Left lung (tissue), 4 donors: ENCODE measurements at regions not wholly inside any gene's neighbourhood (a gene's known extent, or its start where the extent isn't known, plus 50 kb on each side); places are given as distances from the start of the nearest gene placed in this dataset.

Source experiments
- ATAC-seq: fragments of 200-7000 bp; cut with Tn5 transposase; one replicate; pipeline ENCODE4 v1.9.1; 2020; ENCODE audit warnings: moderate library complexity
- DNase-seq, 4 donors: peaks; one replicate each; pipeline ENCODE4 v3.0.0-alpha.2; 2013 to 2020
- H3K27ac ChIP-seq, 2 donors: fragments of 200-600 bp; sonication (generic) in 1 of 2; one replicate each; pipeline versions ENCODE4 v1.5.0 to v1.8.0; 2020 to 2021
- H3K27me3 ChIP-seq, 2 donors: fragments of 200-600 bp; sonication (generic) in 1 of 2; one replicate each; pipeline versions ENCODE4 v1.5.0 to v1.8.0; 2020 to 2021
- H3K36me3 ChIP-seq, 2 donors: fragments of 200-600 bp; sonication (generic) in 1 of 2; one replicate each; pipeline versions ENCODE4 v1.5.0 to v1.8.0; 2020 to 2021
- H3K4me1 ChIP-seq, 2 donors: fragments of 200-600 bp; one replicate each; pipeline ENCODE4 v1.8.0; 2021
- H3K4me3 ChIP-seq, 2 donors: fragments of 200-600 bp; sonication (generic) in 1 of 2; one replicate each; pipeline versions ENCODE4 v1.5.0 to v1.8.0; 2020 to 2021; ENCODE audit warnings: mild to moderate bottlenecking in 1 of 2
- H3K9me3 ChIP-seq, 2 donors: fragments of 200-600 bp; sonication (generic) in 1 of 2; one replicate each; pipeline versions ENCODE4 v1.5.0 to v1.8.0; 2020 to 2021
- CTCF ChIP-seq, 2 donors: fragments of 200-600 bp; sonication (generic) in 1 of 2; IDR thresholded peaks; one replicate each; pipeline versions ENCODE4 v1.5.0 to v1.8.0; 2021; ENCODE audit warnings: antibody characterized with exemption in 2 of 2
- intact Hi-C, 2 donors: fragments of 100-400 bp; cut with DNase I; formaldehyde crosslinking; loops; one replicate each; pipeline versions ENCODE4 v1.11.2 to v1.14.2; 2022
- donor health status: DM: no; HTN: yes; CAD: no.
- donor health status: DM: no; HTN: no; CAD: no.

GRCh38 chr13:105272660-105273631, 1262.5 kb downstream of the EFNB2 start:
- intact Hi-C loops, result no loop called here
- Histone ChIP-seq H3K36me3 (no peaks in the 10 kb centered on the region), H3K27ac (peak overlapping the region in 1 of 2 donors; percentile 42), H3K4me3 (no peak overlapping the region), H3K27me3 (no peaks in the 10 kb centered on the region), H3K9me3 (no peaks in the 10 kb centered on the region), H3K4me1 (no peaks in the 10 kb centered on the region)
- ATAC-seq, result peak; percentile 45
- TF ChIP-seq CTCF (IDR thresholded peaks at IDR 0.05), result no peak
- DNase-seq, result peak in 2 of 4 donors; percentile 4 to 41

- Histone ChIP-seq H3K9me3 (no peaks in the 10 kb centered on the region), H3K4me3 (no peak overlapping the region), H3K36me3 (no peaks in the 10 kb centered on the region), H3K27me3 (no peaks in the 10 kb centered on the region), H3K27ac (no peak overlapping the region), H3K4me1 (no peaks in the 10 kb centered on the region)
- TF ChIP-seq CTCF (IDR thresholded peaks at IDR 0.05), result no peak
- ATAC-seq, result no peak
- intact Hi-C loops, result no loop called here
- DNase-seq, result no peak
Observed at GRCh38 chr13:105266615-105267014, 1268.8 kb downstream of the EFNB2 start.

GRCh38 chr13:105262579-105262978, 1272.9 kb downstream of the EFNB2 start:
- H3K27me3 ChIP-seq, result no peaks in the 10 kb centered on the region
- no peak for DNase-seq
- H3K36me3 ChIP-seq, result no peaks in the 10 kb centered on the region
- H3K9me3 ChIP-seq, result no peaks in the 10 kb centered on the region
- no peak overlapping the region for H3K4me3 ChIP-seq
- no peak overlapping the region for H3K27ac ChIP-seq
- intact Hi-C loops, result no loop called here
- no peaks in the 10 kb centered on the region for H3K4me1 ChIP-seq
- ATAC-seq, result no peak
- no peak for TF ChIP-seq CTCF (IDR thresholded peaks at IDR 0.05)

- H3K9me3 ChIP-seq, result no peaks in the 10 kb centered on the region
- no peak overlapping the region for H3K4me3 ChIP-seq
- intact Hi-C loops, result no loop called here
- H3K27ac ChIP-seq, result no peak overlapping the region
- no peak for TF ChIP-seq CTCF (IDR thresholded peaks at IDR 0.05)
- H3K27me3 ChIP-seq, result no peaks in the 10 kb centered on the region
- DNase-seq (no peak), ATAC-seq (no peak)
- H3K4me1 ChIP-seq, result no peaks in the 10 kb centered on the region
- H3K36me3 ChIP-seq, result no peaks in the 10 kb centered on the region
Observed at GRCh38 chr13:105259426-105259825, 1276.0 kb downstream of the EFNB2 start.

GRCh38 chr13:105255472-105255871, 1280.0 kb downstream of the EFNB2 start:
- DNase-seq, result no peak
- intact Hi-C loops, result no loop called here

More at GRCh38 chr13:105255472-105255871, 1280.0 kb downstream of the EFNB2 start:
- Histone ChIP-seq H3K27me3 (no peaks in the 10 kb centered on the region), H3K27ac (no peak overlapping the region), H3K36me3 (no peaks in the 10 kb centered on the region), H3K4me3 (no peak overlapping the region), H3K4me1 (no peaks in the 10 kb centered on the region), H3K9me3 (no peaks in the 10 kb centered on the region)
- no peak for ATAC-seq
- TF ChIP-seq CTCF (IDR thresholded peaks at IDR 0.05), result no peak
